NB4 (cell line): ENCODE measurements at regions not wholly inside any gene's neighbourhood (a gene's known extent, or its start where the extent isn't known, plus 50 kb on each side); places are given as distances from the start of the nearest gene placed in this dataset.
"Not testable (repeated sequence)": the region's sequence is repeated elsewhere in the genome, so short reads cannot be mapped to it uniquely, and the experiment has no call there.

Source experiments
- POLR2A ChIP-seq: IDR thresholded peaks from 2 replicates; pipeline ENCODE4 v1.6.1; 2011; ENCODE audit warnings: mild to moderate bottlenecking; ENCODE audit not compliant: insufficient read length; ENCODE audit errors: extremely low read depth
- TF ChIP-seq, protein P1 (sequence below): IDR thresholded peaks from 2 replicates; pipeline ENCODE4 v1.6.1; 2011; ENCODE audit warnings: low read depth, low read length
- TF ChIP-seq, protein P2 (sequence below): IDR thresholded peaks from one replicate; pipeline ENCODE4 v1.5.1; 2012; ENCODE audit warnings: low read depth, low read length

GRCh38 chr2:131663501-131663900, 135.8 kb downstream of the CCDC74A start:
- TF ChIP-seq POLR2A = not testable (repeated sequence)
- TF ChIP-seq, protein P1, sequence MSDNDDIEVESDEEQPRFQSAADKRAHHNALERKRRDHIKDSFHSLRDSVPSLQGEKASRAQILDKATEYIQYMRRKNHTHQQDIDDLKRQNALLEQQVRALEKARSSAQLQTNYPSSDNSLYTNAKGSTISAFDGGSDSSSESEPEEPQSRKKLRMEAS = not testable (repeated sequence)
- TF ChIP-seq, protein P2, sequence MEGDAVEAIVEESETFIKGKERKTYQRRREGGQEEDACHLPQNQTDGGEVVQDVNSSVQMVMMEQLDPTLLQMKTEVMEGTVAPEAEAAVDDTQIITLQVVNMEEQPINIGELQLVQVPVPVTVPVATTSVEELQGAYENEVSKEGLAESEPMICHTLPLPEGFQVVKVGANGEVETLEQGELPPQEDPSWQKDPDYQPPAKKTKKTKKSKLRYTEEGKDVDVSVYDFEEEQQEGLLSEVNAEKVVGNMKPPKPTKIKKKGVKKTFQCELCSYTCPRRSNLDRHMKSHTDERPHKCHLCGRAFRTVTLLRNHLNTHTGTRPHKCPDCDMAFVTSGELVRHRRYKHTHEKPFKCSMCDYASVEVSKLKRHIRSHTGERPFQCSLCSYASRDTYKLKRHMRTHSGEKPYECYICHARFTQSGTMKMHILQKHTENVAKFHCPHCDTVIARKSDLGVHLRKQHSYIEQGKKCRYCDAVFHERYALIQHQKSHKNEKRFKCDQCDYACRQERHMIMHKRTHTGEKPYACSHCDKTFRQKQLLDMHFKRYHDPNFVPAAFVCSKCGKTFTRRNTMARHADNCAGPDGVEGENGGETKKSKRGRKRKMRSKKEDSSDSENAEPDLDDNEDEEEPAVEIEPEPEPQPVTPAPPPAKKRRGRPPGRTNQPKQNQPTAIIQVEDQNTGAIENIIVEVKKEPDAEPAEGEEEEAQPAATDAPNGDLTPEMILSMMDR = not testable (repeated sequence)
